Nephron progenitor cell (in vitro differentiated cells): ENCODE measurements at regions not wholly inside any gene's neighbourhood (a gene's known extent, or its start where the extent isn't known, plus 50 kb on each side); places are given as distances from the start of the nearest gene placed in this dataset.

ENCODE experiments used
- DNase-seq: peaks from one replicate; pipeline ENCODE4 v3.0.0; 2021
- H3K27ac Mint-ChIP-seq: 2 replicates; pipeline ENCODE4 v1.8.0; 2021; ENCODE audit warnings: mild to moderate bottlenecking, moderate library complexity, mixed read lengths
- H3K27me3 Mint-ChIP-seq: 2 replicates; pipeline ENCODE4 v1.8.0; 2021; ENCODE audit warnings: mild to moderate bottlenecking, low read depth, mixed read lengths; ENCODE audit not compliant: poor library complexity
- H3K36me3 Mint-ChIP-seq: 2 replicates; pipeline ENCODE4 v1.8.0; 2021; ENCODE audit warnings: low read depth, mixed read lengths
- H3K4me1 Mint-ChIP-seq: 2 replicates; pipeline ENCODE4 v1.8.0; 2021; ENCODE audit warnings: mixed read lengths
- H3K4me3 Mint-ChIP-seq: 2 replicates; pipeline ENCODE4 v1.8.0; 2021; ENCODE audit warnings: mild to moderate bottlenecking, moderate library complexity, mixed read lengths
- H3K9me3 Mint-ChIP-seq: 2 replicates; pipeline ENCODE4 v1.8.0; 2021; ENCODE audit warnings: mild to moderate bottlenecking, moderate library complexity, mixed read lengths
- TF ChIP-seq, protein P1 (sequence below): fragments of 200-600 bp; sonication (generic); IDR thresholded peaks from 2 replicates; pipeline ENCODE4 v1.5.0; 2021; ENCODE audit warnings: antibody characterized with exemption

GRCh38 chr22:26816726-26817125 lies 159.3 kb downstream of the MIAT start:
- Mint-ChIP-seq H3K36me3 (peaks cover 5% of the 10 kb centered on the region), H3K4me1 (peaks cover 2% of the 10 kb centered on the region), H3K9me3 (peaks cover 35% of the 10 kb centered on the region), H3K27ac (no peak overlapping the region), H3K4me3 (no peak overlapping the region), H3K27me3 (peaks cover 54% of the 10 kb centered on the region)
- no peak for DNase-seq
- TF ChIP-seq, protein P1, sequence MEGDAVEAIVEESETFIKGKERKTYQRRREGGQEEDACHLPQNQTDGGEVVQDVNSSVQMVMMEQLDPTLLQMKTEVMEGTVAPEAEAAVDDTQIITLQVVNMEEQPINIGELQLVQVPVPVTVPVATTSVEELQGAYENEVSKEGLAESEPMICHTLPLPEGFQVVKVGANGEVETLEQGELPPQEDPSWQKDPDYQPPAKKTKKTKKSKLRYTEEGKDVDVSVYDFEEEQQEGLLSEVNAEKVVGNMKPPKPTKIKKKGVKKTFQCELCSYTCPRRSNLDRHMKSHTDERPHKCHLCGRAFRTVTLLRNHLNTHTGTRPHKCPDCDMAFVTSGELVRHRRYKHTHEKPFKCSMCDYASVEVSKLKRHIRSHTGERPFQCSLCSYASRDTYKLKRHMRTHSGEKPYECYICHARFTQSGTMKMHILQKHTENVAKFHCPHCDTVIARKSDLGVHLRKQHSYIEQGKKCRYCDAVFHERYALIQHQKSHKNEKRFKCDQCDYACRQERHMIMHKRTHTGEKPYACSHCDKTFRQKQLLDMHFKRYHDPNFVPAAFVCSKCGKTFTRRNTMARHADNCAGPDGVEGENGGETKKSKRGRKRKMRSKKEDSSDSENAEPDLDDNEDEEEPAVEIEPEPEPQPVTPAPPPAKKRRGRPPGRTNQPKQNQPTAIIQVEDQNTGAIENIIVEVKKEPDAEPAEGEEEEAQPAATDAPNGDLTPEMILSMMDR: no peak

DNA sequence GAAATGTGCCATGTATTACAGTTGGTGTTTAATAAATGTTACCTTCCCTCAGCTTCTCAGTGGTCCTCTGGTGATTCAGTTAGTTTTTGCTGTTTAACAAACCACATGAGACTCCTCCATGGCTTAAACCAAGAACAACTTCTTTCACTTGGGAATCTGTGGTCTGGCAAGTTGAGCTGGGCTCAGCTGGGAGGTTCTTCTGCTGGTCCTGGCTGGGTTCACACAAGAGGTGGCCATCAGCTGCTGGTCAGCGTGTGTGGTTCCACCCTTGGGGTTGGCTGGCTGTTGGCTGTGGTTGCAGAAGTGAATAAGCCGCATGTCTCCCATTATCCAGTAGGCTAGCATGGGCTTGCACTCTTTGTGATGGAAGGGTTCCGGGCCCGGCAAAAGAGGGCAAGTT lies 160.5 kb downstream of the MIAT start:
- Mint-ChIP-seq H3K9me3 (peaks cover 35% of the 10 kb centered on the region), H3K4me1 (no peaks in the 10 kb centered on the region), H3K4me3 (no peak overlapping the region), H3K27me3 (peaks cover 58% of the 10 kb centered on the region), H3K27ac (no peak overlapping the region), H3K36me3 (peaks cover 5% of the 10 kb centered on the region)
- DNase-seq: no peak
- TF ChIP-seq, protein P1: no peak

GRCh38 chr22:26821854-26822253 lies 164.5 kb downstream of the MIAT start:
- H3K27ac Mint-ChIP-seq: no peak overlapping the region
- DNase-seq: no peak
- peaks cover 31% of the 10 kb centered on the region for H3K9me3 Mint-ChIP-seq
- H3K4me3 Mint-ChIP-seq: no peak overlapping the region
- H3K36me3 Mint-ChIP-seq: peaks cover 5% of the 10 kb centered on the region
- H3K27me3 Mint-ChIP-seq: peaks cover 48% of the 10 kb centered on the region
- no peaks in the 10 kb centered on the region for H3K4me1 Mint-ChIP-seq
- TF ChIP-seq, protein P1: no peak

DNA sequence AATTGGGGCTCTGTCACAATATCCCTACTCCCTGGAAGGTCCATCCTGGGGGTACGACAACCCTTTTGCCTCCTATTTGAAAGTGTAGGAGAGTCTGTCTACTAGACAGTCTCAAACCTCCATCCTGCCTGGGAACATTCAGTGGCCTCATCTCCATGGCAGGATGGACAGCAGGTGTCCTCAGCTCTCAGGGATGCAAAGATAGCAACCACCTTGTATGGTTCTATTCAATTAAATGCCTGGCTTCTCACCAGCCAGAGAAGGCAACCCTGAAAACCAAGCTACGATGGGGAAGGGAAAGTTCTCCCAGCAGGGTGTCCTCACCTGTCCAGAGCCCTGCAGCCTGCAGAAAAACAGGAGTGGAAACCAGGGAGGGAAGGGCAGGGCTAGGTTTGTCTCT lies 164.9 kb downstream of the MIAT start:
- Mint-ChIP-seq H3K27ac (no peak overlapping the region), H3K36me3 (peaks cover 5% of the 10 kb centered on the region), H3K27me3 (peaks cover 44% of the 10 kb centered on the region), H3K4me3 (no peak overlapping the region), H3K9me3 (peaks cover 26% of the 10 kb centered on the region), H3K4me1 (no peaks in the 10 kb centered on the region)
- TF ChIP-seq, protein P1: no peak
- DNase-seq: no peak

GRCh38 chr22:26823966-26824365 lies 166.6 kb downstream of the MIAT start:
- no peak for DNase-seq
- Mint-ChIP-seq H3K4me1 (no peaks in the 10 kb centered on the region), H3K36me3 (no peaks in the 10 kb centered on the region), H3K9me3 (peaks cover 10% of the 10 kb centered on the region), H3K27me3 (peaks cover 40% of the 10 kb centered on the region), H3K27ac (no peak overlapping the region), H3K4me3 (no peak overlapping the region)
- TF ChIP-seq, protein P1: no peak

DNA sequence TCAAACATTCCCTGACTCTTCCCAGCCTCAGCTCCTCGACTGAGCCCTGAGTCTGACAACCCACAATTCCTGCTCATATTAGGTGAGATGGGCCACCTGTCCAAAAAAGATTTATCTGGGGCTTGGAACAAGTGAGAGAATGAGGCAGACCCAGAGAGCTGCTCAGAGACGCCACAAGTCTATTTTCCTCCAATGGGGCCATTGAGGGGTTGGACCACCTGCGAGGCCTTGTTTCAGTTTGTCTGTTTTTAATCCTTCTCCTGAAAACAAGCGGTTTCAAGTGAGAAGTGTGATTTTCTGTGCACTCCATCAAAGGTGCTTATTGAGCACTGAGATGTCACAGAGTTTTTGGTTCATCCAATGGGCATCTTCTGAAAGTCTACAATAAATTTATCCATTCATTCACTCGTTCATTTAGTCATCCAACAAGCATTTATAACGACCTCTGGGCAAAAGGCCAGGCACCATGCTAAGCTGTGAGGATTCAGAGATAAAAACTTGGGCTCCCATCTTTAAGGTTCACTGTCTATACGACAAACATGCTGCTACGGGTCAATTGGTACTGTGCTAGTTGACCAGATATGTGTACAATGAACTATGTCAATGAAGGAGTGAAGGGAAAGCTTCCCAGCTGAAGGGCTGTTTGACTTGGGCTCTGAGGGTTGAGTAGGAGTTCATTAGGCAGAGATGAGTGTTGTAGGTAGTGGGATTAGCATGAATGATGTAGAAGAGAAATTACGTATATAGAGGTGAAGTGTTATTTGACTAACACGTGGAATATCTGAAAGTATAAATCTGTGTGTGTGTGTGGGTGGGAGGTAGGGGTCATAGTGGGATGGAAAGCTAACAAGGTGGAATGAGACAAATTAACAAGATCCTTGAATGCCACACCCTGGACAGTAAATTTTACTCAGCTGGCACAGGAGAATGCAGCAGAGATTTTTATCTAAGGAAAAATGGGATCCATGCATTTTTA lies 168.9 kb downstream of the MIAT start:
- Mint-ChIP-seq H3K36me3 (no peaks in the 10 kb centered on the region), H3K4me3 (no peak overlapping the region), H3K9me3 (no peaks in the 10 kb centered on the region), H3K27me3 (peaks cover 43% of the 10 kb centered on the region), H3K4me1 (peaks cover 9% of the 10 kb centered on the region), H3K27ac (no peak overlapping the region)
- TF ChIP-seq, protein P1: no peak
- DNase-seq: no peak
